HG02884 (cell line): ENCODE measurements at regions not wholly inside any gene's neighbourhood (a gene's known extent, or its start where the extent isn't known, plus 50 kb on each side); places are given as distances from the start of the nearest gene placed in this dataset.

ENCODE experiments used
- ATAC-seq: cut with Tn5 transposase; IDR thresholded peaks from one replicate; pipeline ENCODE4 v1.9.1; 2021; ENCODE audit warnings: mild to moderate bottlenecking, moderate library complexity; ENCODE audit not compliant: unreplicated experiment

DNA sequence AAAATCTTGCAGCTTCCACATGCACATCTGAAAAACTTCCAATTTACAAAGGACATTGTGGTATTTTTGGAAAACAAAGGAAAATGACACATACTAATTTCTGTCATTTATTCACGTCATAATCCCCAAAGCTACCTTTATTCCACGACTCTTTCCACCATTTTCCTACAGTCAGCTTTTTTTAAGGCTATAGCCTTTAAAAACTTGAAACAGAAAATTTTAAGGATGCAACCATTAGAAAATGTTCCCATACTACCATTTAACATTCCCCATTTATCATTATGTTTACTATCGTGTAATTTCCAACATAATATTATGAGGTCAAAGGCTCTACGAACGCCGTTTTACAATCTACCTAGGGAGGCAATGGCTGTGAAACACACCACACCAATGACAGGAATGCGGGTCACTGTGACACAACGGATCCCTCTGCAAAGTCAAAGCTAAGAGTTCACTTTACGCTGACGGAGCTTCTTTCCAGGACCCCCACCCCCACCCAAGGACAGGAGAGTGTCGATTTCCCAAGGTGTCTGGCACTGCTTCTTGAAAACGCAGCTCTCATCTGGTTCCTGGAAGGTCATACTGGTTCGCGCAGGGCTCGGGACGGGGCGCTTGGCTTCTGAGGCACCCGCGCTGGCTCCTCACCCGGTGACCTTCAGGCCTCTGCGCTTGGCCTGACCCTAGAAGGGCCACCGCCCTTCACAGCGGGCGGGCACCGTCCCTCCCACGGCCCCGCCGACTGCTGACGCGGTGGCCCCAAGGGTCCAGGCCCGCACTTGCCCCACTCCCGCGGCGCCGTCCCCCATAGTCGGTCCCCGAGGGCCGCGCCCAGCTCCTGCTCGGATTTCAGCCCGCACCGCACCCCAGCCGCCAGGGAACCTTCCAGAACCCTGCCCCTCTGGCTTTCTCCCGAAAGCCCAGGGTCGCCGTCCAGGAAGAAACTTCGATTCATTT lies 50.5 kb upstream of the ATF3 start:
- ATAC-seq, result peak; percentile 18

DNA sequence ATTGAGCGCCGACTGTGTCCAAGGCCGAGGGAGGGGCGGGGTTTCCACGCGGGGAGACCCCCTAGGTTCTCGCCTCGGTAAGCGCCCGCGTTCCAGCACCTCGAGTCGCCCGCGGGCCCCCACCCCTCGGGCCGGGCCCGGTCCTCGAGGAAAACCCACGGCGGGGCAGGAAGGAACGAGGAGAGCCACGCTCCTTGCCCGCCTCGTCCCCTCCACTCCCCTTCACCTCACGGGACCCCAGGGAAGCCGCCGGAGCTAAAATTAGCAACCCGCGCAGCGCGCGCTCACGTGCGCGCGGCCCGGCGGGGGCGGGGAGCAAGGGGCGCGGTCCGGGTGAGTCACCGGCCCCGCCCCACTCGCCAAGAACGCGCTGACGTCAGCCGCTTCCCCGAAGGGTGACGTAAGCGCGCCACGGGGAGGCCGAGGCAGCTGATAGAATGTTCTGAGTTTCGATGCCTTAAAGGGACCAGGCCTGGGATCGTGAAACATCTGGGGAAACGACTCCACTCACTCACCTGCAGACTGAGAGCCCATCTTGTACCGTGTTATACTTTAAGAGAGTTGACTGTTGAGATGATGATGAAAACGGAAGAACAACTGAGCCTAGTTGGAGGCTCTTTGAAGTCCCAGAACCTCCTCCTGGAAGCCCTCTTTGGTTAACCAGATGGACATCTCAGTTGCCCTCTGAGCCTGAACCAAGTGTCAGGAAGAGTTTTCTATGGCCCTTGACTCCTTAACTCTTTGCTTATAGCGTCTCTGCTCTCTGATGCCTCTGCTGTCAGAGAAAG lies 49.7 kb upstream of the ATF3 start:
- ATAC-seq, result peak; percentile 94
